ENCODE measurements at regions not wholly inside any gene's neighbourhood (a gene's known extent, or its start where the extent isn't known, plus 50 kb on each side); places are given as distances from the start of the nearest gene placed in this dataset.
A peak's percentile ranks its signal among the peaks of the same experiment; 100 is the strongest.

GRCh38 chr11:95536047-95536690 is 253.4 kb downstream of the FAM76B start:
- DNase-seq (ENCODE audit: low read depth), result no peak
- in situ Hi-C loops (cut with HindIII; ENCODE audit: low pct_unique_long_range_greater_than_20kb, low sequenced_read_pairs), result no loop called here

- in situ Hi-C loops (cut with HindIII; ENCODE audit: low pct_unique_long_range_greater_than_20kb, low sequenced_read_pairs), result no loop called here
- DNase-seq (ENCODE audit: low read depth), result no peak
Measured at GRCh38 chr11:95534809-95535208, 254.8 kb downstream of the FAM76B start.

DNA sequence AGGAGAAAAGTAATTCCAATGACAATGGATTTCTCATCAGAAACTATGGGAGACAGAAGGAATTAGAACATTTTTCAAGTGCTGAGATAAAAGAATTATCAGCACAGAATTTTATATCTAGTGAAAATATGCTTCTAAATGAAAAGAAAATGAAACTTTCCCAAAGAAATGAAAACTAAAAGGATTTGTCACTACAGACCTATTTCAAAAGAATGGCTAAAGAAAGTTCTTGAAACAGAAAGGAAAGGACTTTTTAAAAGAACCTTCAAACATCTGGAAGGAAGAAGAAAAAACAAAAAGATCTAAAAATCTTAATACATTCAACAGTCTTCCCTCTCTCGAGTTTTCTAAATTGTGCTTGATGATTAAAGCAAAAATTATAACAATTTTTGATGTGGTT is 255.4 kb downstream of the FAM76B start:
- no peak for DNase-seq (ENCODE audit: low read depth)
- in situ Hi-C loops (cut with HindIII; ENCODE audit: low pct_unique_long_range_greater_than_20kb, low sequenced_read_pairs), result no loop called here

- in situ Hi-C loops (cut with HindIII; ENCODE audit: low pct_unique_long_range_greater_than_20kb, low sequenced_read_pairs), result no loop called here
Measured at GRCh38 chr11:95531116-95531515, 258.5 kb downstream of the FAM76B start.

DNA sequence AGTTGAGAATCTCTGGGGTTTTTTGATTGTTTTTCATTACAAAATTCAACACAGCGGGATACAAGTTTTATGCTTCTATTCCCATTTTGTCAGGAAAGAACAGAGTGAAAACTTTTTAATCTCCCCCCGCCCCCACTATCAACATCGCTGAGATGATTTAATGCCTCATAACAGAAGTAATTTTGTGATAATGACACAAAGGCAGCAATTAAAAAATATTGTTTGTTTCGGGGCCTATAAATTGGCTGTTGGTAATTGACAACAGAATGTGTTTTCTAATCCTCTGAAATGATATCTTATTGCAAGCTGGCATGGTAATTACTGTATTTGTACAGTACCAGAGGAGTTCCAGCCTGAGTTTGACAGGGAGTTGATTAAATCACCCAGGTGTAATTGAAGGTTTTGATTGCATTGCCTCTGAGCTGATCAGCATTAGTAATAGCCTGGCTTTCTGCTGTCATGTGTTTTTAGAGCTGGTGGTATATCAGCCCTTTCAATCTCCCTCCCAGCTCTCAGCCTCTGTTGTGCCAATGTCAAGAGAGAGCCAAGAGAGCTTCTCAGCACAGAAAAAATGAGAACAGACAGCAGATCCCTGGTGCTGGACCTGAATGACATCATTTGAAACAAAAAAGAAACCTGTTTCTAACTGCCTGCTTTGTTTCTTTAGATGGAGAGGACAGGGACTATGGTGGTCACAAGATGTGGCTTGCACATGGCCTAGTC is 265.1 kb downstream of the FAM76B start:
- no peak for DNase-seq (ENCODE audit: low read depth)

More at GRCh38 chr11:95531116-95531515, 258.5 kb downstream of the FAM76B start:
- no peak for DNase-seq (ENCODE audit: low read depth)

GRCh38 chr11:95522874-95523273 is 266.7 kb downstream of the FAM76B start:
- no peak for DNase-seq (ENCODE audit: low read depth)
- in situ Hi-C loops (cut with HindIII; ENCODE audit: low pct_unique_long_range_greater_than_20kb, low sequenced_read_pairs), result no loop called here

More for the DNA sequence above, 265.1 kb downstream of the FAM76B start:
- in situ Hi-C loops (cut with HindIII; ENCODE audit: low pct_unique_long_range_greater_than_20kb, low sequenced_read_pairs), result no loop called here

- no peak for DNase-seq (ENCODE audit: low read depth)
- in situ Hi-C loops (cut with HindIII; ENCODE audit: low pct_unique_long_range_greater_than_20kb, low sequenced_read_pairs), result no loop called here
Measured at GRCh38 chr11:95521862-95522261, 267.7 kb downstream of the FAM76B start.

DNA sequence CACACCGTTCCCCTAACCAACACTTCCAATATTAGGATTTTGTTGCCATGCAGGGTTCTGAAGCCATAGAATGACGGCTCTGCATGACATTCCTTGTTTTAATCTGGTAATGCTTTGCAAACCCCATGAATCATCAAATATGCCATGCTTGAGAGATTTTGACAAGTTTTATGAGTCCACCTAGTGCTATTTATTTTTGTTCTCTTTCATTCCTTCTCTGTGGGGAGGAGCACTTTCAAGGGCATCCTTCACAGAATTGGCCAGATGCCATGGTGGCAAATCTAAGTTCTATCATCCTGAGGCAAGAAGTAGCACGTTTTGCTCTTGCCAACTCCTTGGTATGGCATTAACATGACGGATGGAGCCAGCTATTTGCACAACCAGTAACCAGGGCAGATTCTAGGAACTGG is 268.4 kb downstream of the FAM76B start:
- in situ Hi-C loops (cut with HindIII; ENCODE audit: low pct_unique_long_range_greater_than_20kb, low sequenced_read_pairs), result no loop called here
- peak; percentile 87 for DNase-seq (ENCODE audit: low read depth)

GRCh38 chr11:95520369-95521132 is 269.0 kb downstream of the FAM76B start:
- peak; percentile 41 for DNase-seq (ENCODE audit: low read depth)
- in situ Hi-C loops (cut with HindIII; ENCODE audit: low pct_unique_long_range_greater_than_20kb, low sequenced_read_pairs), result no loop called here

DNA sequence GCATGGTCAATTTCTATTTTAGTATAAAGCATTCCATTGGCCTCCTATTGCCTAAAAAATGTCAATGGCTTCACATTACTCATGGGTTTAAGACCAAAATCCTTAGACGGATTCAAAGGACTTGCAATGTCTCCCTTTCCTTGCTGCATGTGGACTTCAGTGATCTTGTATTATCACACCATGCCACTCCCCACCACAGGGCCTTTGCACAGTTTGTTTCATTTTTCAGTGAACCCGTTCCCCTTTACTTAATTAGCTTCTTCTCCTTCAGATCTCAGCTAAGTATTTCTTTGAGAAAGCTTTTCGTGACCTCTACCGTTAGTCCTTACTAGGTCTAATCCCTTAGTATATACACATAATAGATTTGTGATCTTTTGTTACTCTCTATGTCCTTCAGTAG is 269.7 kb downstream of the FAM76B start:
- in situ Hi-C loops (cut with HindIII; ENCODE audit: low pct_unique_long_range_greater_than_20kb, low sequenced_read_pairs), result no loop called here
- no peak for DNase-seq (ENCODE audit: low read depth)

DNA sequence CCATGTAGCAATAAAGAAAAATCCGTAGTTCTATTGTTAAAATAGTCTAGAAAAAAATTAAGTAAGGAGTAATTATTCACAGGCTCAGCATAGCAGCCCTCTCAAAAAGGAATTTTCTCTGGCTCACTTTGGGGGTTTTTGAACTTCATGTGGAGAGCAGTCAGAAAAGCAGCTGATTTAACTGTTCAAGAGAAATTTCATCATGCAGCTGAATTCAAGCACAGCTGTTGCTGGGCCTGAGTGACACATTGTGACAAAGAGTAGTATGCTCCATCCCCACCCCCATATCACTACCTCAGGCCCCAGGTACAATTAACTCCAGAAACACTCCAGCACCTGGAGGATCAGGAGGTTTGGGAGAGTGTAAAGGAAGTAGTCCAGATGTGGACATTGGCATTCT is 272.1 kb downstream of the FAM76B start:
- DNase-seq (ENCODE audit: low read depth), result no peak
- in situ Hi-C loops (cut with HindIII; ENCODE audit: low pct_unique_long_range_greater_than_20kb, low sequenced_read_pairs), result no loop called here

DNA sequence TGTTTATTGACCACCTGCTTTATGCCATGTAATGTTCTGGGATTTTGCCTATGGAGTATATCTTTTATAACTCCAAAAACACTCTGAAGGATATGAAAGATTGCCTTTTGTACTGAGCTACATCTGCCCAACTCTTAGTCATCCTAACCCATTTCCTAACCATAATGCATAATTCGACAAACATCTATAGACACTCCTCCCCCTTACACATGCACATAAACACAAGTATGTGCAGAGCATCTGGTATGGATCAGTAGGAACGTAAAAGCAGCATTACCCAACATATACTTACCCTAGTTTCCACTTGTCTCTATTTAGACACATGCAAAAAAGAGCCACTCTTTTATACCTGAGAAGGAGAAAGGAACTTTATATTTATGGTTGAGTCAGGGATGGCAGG is 272.8 kb downstream of the FAM76B start:
- DNase-seq (ENCODE audit: low read depth), result no peak
- in situ Hi-C loops (cut with HindIII; ENCODE audit: low pct_unique_long_range_greater_than_20kb, low sequenced_read_pairs), result no loop called here

DNA sequence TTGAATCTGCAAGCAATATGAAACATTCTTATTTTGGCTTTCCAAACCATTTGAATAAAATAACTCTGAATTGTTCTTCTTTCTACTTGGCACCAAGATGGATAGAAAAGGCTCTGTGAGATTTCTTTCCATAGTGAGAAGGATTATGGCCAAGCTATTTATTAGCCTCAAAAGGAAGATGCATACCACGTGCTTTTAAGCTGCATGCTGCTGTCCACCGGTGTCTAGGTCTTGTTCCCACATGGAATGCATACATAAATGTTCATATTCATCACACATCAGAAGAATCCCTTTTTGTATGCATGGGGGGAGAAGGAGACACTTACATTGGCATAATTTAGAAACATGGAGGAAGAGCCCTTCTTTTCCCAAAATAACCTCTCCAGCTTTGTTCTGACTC is 273.4 kb downstream of the FAM76B start:
- in situ Hi-C loops (cut with HindIII; ENCODE audit: low pct_unique_long_range_greater_than_20kb, low sequenced_read_pairs), result no loop called here
- DNase-seq (ENCODE audit: low read depth), result no peak

GRCh38 chr11:95515371-95515770 is 274.2 kb downstream of the FAM76B start:
- in situ Hi-C loops (cut with HindIII; ENCODE audit: low pct_unique_long_range_greater_than_20kb, low sequenced_read_pairs), result no loop called here
- DNase-seq (ENCODE audit: low read depth), result no peak

GRCh38 chr11:95514416-95515110 is 275.0 kb downstream of the FAM76B start:
- DNase-seq (ENCODE audit: low read depth), result no peak
- in situ Hi-C loops (cut with HindIII; ENCODE audit: low pct_unique_long_range_greater_than_20kb, low sequenced_read_pairs), result no loop called here

GRCh38 chr11:95512682-95513081 is 276.9 kb downstream of the FAM76B start:
- in situ Hi-C loops (cut with HindIII; ENCODE audit: low pct_unique_long_range_greater_than_20kb, low sequenced_read_pairs), result no loop called here
- DNase-seq (ENCODE audit: low read depth), result peak; percentile 32

GRCh38 chr11:95512177-95512576 is 277.4 kb downstream of the FAM76B start:
- DNase-seq (ENCODE audit: low read depth), result no peak
- in situ Hi-C loops (cut with HindIII; ENCODE audit: low pct_unique_long_range_greater_than_20kb, low sequenced_read_pairs), result no loop called here

DNA sequence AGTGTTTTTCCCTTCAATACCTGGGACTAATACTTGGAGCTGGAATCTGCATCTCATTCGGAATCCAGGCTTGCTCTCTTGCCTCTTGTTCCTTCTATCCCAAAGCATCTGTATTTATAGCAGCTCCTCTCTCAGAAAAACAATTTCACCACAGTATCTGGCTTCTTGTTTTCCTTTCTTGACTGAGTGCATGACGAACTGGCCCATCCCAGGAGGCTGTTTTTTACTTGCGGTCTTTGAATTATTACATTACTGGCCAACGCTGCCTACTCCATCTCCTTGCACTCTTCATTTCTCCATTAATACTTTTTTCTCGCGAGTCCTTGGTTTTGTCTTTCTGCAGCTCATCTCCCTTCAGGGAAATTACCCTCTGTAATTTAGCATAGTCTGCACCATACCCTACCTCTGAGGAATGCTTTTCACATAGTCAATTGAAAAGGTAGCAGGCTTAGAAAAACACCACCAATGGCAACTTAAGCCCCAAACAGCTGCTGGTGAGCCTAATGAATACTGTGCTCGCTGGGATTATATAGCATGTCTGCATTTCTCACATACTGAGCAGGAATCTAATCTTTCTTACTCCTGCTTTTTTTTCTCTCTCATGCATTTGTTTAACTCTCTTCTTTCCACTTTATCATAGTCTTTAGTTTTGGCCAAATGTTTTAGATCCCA is 277.4 kb upstream of the SESN3 start:
- no peak for DNase-seq (ENCODE audit: low read depth)
- in situ Hi-C loops (cut with HindIII; ENCODE audit: low pct_unique_long_range_greater_than_20kb, low sequenced_read_pairs), result no loop called here

Data from Caki2 (cell line).